ENCODE measurements at regions not wholly inside any gene's neighbourhood (a gene's known extent, or its start where the extent isn't known, plus 50 kb on each side); places are given as distances from the start of the nearest gene placed in this dataset.

DNA sequence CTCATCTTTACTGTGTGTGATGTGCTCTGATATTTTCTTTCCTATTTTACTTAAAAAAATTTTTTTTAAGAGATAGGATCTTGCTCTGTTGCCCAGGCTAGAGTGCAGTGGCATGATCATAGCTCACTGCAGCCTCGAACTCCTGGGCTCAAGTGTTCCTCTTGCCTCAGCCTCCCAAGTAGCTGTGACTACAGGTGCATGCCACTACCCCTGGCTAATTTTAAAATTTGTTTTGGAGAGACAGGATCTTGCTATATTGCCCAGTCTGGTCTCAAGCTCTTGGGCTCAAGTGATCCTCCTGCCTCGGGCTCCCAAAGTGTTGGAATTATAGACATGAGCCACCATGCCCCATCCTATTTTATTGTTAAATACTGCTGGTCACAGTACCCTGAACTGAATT lies 67.4 kb downstream of the FOXD2 start:
- no peak overlapping the region for H2AFZ ChIP-seq (ENCODE audit: low read length)
- no peaks in the 10 kb centered on the region for H3K79me2 ChIP-seq (ENCODE audit: insufficient read depth, low read length)
- H2BK5ac ChIP-seq (ENCODE audit: insufficient read length, low read length), result no peak overlapping the region
- no peak overlapping the region for H2BK120ac ChIP-seq (ENCODE audit: low read depth, low read length, poor library complexity, severe bottlenecking)
- peaks cover 11% of the 10 kb centered on the region for H3K23me2 ChIP-seq (ENCODE audit: insufficient read length, low read depth, low read length, poor library complexity, severe bottlenecking)
- no peak overlapping the region for H2AK5ac ChIP-seq (ENCODE audit: insufficient read length, low read length)
- DNase-seq, result no peak
- peaks cover 0 to 8% of the 10 kb centered on the region in 2 experiments; a peak in 2 of 5 replicates for H3K9me3 Mint-ChIP-seq
- no peaks in the 10 kb centered on the region for H3K36me3 Mint-ChIP-seq (ENCODE audit: insufficient read depth in 1 of 3, low read depth in 3 of 3)
- no peak overlapping the region for H4K91ac ChIP-seq (ENCODE audit: insufficient read length, low read depth, low read length)
- H3K9ac ChIP-seq (ENCODE audit: extremely low read depth, insufficient read length, low read length), result no peak overlapping the region
- no peak overlapping the region for H2BK12ac ChIP-seq (ENCODE audit: insufficient read length, low read depth, low read length)
- H3K4me2 ChIP-seq (ENCODE audit: insufficient read depth, insufficient read length, low read length), result no peak overlapping the region
- H3K23ac ChIP-seq (ENCODE audit: insufficient read length, low read depth, low read length), result no peak overlapping the region
- H3K27me3 Mint-ChIP-seq (ENCODE audit: low read depth), result peaks cover 91% of the 10 kb centered on the region
- H3K9me3 ChIP-seq (ENCODE audit: control insufficient read depth, low read depth, low read length), result no peaks in the 10 kb centered on the region
- no peaks in the 10 kb centered on the region for H3K4me1 ChIP-seq (ENCODE audit: insufficient read depth, low read length)
- TF ChIP-seq, protein P1, sequence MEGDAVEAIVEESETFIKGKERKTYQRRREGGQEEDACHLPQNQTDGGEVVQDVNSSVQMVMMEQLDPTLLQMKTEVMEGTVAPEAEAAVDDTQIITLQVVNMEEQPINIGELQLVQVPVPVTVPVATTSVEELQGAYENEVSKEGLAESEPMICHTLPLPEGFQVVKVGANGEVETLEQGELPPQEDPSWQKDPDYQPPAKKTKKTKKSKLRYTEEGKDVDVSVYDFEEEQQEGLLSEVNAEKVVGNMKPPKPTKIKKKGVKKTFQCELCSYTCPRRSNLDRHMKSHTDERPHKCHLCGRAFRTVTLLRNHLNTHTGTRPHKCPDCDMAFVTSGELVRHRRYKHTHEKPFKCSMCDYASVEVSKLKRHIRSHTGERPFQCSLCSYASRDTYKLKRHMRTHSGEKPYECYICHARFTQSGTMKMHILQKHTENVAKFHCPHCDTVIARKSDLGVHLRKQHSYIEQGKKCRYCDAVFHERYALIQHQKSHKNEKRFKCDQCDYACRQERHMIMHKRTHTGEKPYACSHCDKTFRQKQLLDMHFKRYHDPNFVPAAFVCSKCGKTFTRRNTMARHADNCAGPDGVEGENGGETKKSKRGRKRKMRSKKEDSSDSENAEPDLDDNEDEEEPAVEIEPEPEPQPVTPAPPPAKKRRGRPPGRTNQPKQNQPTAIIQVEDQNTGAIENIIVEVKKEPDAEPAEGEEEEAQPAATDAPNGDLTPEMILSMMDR (conservative IDR thresholded peaks at IDR 0.05), result no peak
- peaks cover 8 to 20% of the 10 kb centered on the region in 2 experiments for H3K4me1 Mint-ChIP-seq
- H2BK20ac ChIP-seq (ENCODE audit: low read depth, low read length, poor library complexity, severe bottlenecking), result no peak overlapping the region
- H3K14ac ChIP-seq (ENCODE audit: insufficient read depth, low read length), result no peak overlapping the region
- no peak overlapping the region for H3K4ac ChIP-seq (ENCODE audit: low read depth, low read length)
- no CpG with 5 or more reads among the region's 2 CpGs for WGBS (ENCODE audit: extremely low coverage, insufficient read length, low lambda C conversion rate)
- H3K4me3 Mint-ChIP-seq, result no peak overlapping the region
- H3K18ac ChIP-seq (ENCODE audit: insufficient read length, low read depth, low read length), result no peak overlapping the region
- H4K8ac ChIP-seq (replicated peaks; ENCODE audit: insufficient read length, low read depth, low read length), result no peak overlapping the region
- no peaks in the 10 kb centered on the region for H3K79me1 ChIP-seq (ENCODE audit: insufficient read depth, low read depth, low read length, poor library complexity, severe bottlenecking)
- no peaks in the 10 kb centered on the region for H4K20me1 ChIP-seq (ENCODE audit: control insufficient read depth, insufficient read depth, insufficient read length)
- H3K27ac Mint-ChIP-seq, result no peak overlapping the region
- no peak overlapping the region for H3T11ph ChIP-seq (ENCODE audit: low read length)
- H3K56ac ChIP-seq (ENCODE audit: insufficient read length, low read depth, low read length), result no peak overlapping the region
- H3K27me3 ChIP-seq (ENCODE audit: insufficient read depth, low read length), result peaks cover 28% of the 10 kb centered on the region
- H4K5ac ChIP-seq (ENCODE audit: insufficient read length, low read depth, low read length), result no peak overlapping the region
- no peak overlapping the region for H2BK15ac ChIP-seq (ENCODE audit: low read depth, low read length)
- H3K27ac ChIP-seq (ENCODE audit: insufficient read length, low read depth, low read length), result no peak overlapping the region

Data from H9 (cell line).